T-cell (primary cell): ENCODE measurements at regions not wholly inside any gene's neighbourhood (a gene's known extent, or its start where the extent isn't known, plus 50 kb on each side); places are given as distances from the start of the nearest gene placed in this dataset.

Experiments
- ATAC-seq, 4 experiments: fragments of 200-7000 bp in 3 of 4; fragments of 150-1000 bp in 1 of 4; cut with Tn5 transposase; replicated peaks in 1 of 4; 1 replicate in 3 of 4; 2 replicates in 1 of 4; pipeline ENCODE4 v1.10.0; 2021; ENCODE audit warnings: moderate library complexity in 3 of 4, mild to moderate bottlenecking in 2 of 4, moderate number of reproducible peaks in 1 of 4
- CTCF ChIA-PET, 2 donors: fragments of 300-600 bp; sonication (Branson Sonifier 250); formaldehyde crosslinking; loops; one replicate each; lab custom pipeline; 2022; ENCODE audit warnings: antibody characterized with exemption in 2 of 2; lab: Charles Lee
- POLR2A ChIA-PET, 2 donors: fragments of 300-600 bp; sonication (Branson Sonifier 250); formaldehyde crosslinking; loops; one replicate each; lab custom pipeline; 2022; ENCODE audit warnings: antibody characterized with exemption in 2 of 2; lab: Charles Lee
- DNase-seq, 35 experiments: peaks; one replicate each; pipeline versions ENCODE4 v3.0.0 to v3.0.0-alpha.2; 2013 to 2023
- H3K27ac ChIP-seq: one replicate; pipeline ENCODE4 v1.5.1; 2013; ENCODE audit warnings: low read length
- H3K27me3 ChIP-seq, 2 experiments: replicated peaks in 1 of 2; 1 replicate in 1 of 2; 2 replicates in 1 of 2; pipeline versions ENCODE4 v1.6.1 to v1.7.0; 2013; ENCODE audit warnings: low read length in 1 of 2, mixed read lengths in 1 of 2; ENCODE audit not compliant: control insufficient read depth in 2 of 2, insufficient read depth in 2 of 2; ENCODE audit errors: extremely low read depth in 1 of 2
- H3K36me3 ChIP-seq, 2 donors: 1 replicate in 1 of 2; 2 replicates in 1 of 2; pipeline versions ENCODE4 v1.6.1 to v1.7.0; 2013; ENCODE audit warnings: low read length in 1 of 2; ENCODE audit not compliant: control insufficient read depth in 2 of 2, insufficient read depth in 1 of 2; ENCODE audit errors: extremely low read depth in 1 of 2
- H3K4me1 ChIP-seq, 2 experiments: 1 replicate in 1 of 2; 2 replicates in 1 of 2; pipeline versions ENCODE4 v1.6.1 to v1.7.0; 2013; ENCODE audit warnings: low read length in 2 of 2, mixed read lengths in 1 of 2; ENCODE audit not compliant: insufficient read depth in 2 of 2, control insufficient read depth in 1 of 2; ENCODE audit errors: extremely low read depth in 1 of 2
- H3K4me3 ChIP-seq, 2 donors: 1 replicate in 1 of 2; 2 replicates in 1 of 2; pipeline versions ENCODE4 v1.5.1 to v1.7.0; 2013; ENCODE audit warnings: mild to moderate bottlenecking in 2 of 2, low read length in 1 of 2, moderate library complexity in 1 of 2; ENCODE audit not compliant: control insufficient read depth in 1 of 2; ENCODE audit errors: extremely low read depth in 1 of 2
- H3K9me3 ChIP-seq: 2 replicates; pipeline ENCODE4 v1.7.0; 2013
- H3K27ac Mint-ChIP-seq, 2 donors: one replicate each; pipeline ENCODE4 v1.8.0; 2020 to 2021; ENCODE audit warnings: mild to moderate bottlenecking in 2 of 2, mixed read lengths in 2 of 2
- H3K27me3 Mint-ChIP-seq, 2 donors: one replicate each; pipeline ENCODE4 v1.8.0; 2021 to 2022; ENCODE audit warnings: mixed read lengths in 2 of 2
- H3K36me3 Mint-ChIP-seq: one replicate; pipeline ENCODE4 v1.8.0; 2021; ENCODE audit warnings: mixed read lengths
- H3K4me1 Mint-ChIP-seq, 3 donors: one replicate each; pipeline ENCODE4 v1.8.0; 2020 to 2022; ENCODE audit warnings: mixed read lengths in 3 of 3, mild to moderate bottlenecking in 1 of 3
- H3K4me3 Mint-ChIP-seq, 3 donors: one replicate each; pipeline ENCODE4 v1.8.0; 2020 to 2022; ENCODE audit warnings: mild to moderate bottlenecking in 3 of 3, mixed read lengths in 3 of 3, moderate library complexity in 3 of 3
- H3K9me3 Mint-ChIP-seq, 3 donors: one replicate each; pipeline ENCODE4 v1.8.0; 2020 to 2022; ENCODE audit warnings: mixed read lengths in 3 of 3
- WGBS: methylation state at CpG from one replicate; pipeline ENCODE4 v1.1.5; 2013; ENCODE audit warnings: missing lambda C conversion rate; ENCODE audit not compliant: insufficient coverage; 5-methylcytosine and 5-hydroxymethylcytosine counted together

DNA sequence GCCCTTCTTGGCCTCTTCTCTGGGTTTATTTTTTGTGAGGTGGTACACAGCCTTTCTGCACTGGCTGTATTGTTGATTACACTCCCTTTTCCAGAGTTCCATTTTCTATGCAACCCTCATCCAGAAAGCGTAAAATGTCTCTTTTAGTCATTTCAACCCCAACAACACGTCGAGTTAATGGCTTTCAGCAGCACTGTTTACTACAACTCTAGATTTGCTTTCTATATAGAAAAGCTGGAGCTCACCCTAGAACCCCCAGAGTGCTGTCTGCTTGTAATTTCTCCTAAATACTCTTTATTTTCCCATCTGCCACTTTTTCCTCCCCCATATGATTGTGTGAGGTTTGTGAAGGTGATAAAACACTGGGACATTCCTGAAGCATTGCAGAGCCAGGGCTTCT lies 148.9 kb upstream of the TMTC4 start:
- Histone ChIP-seq H3K9me3 (no peaks in the 10 kb centered on the region), H3K36me3 (no peaks in the 10 kb centered on the region), H3K27me3 (peaks cover 2 to 4% of the 10 kb centered on the region in 2 experiments), H3K27ac (no peak overlapping the region), H3K4me1 (no peaks in the 10 kb centered on the region), H3K4me3 (no peak overlapping the region)
- ChIA-PET CTCF (no interaction called here), POLR2A (no interaction called here)
- peaks cover 0 to 1% (median 0%) of the 10 kb centered on the region in 3 donors for H3K9me3 Mint-ChIP-seq
- ATAC-seq: no peak
- no peaks in the 10 kb centered on the region for H3K4me1 Mint-ChIP-seq
- no peak for DNase-seq
- 80% methylated on average over 1 of the region's 3 CpGs for WGBS
- peaks cover 14 to 19% of the 10 kb centered on the region in 2 donors for H3K27me3 Mint-ChIP-seq
- no peak overlapping the region for H3K4me3 Mint-ChIP-seq
- no peaks in the 10 kb centered on the region for H3K36me3 Mint-ChIP-seq
- no peak overlapping the region for H3K27ac Mint-ChIP-seq

DNA sequence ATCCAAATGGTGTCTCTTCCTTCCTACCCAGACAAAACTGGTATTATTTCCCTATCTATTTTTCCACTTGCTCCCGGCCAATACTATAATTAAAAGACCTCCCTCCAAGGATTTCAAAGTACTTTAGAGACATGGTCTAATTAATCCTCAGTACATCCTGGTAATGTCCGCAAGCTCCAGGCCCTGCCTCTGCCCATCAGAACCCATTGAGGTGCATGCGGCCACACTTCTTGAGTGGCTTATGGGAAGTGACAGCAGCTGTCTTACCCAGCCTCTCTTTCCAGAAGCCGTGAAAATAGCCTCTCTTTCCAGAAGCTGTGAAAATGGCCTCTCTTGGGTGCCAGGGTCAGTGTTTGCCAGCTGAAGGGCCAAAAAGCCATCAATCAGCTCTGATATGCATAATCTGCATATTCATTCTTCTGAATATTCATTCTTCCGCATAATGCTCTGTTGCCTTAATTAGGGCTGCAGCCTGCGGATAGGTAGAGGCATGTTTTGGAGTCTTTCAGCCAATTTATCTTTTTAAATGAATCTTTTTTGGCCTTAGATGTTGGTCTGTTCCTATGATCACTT lies 148.4 kb upstream of the TMTC4 start:
- H3K27me3 Mint-ChIP-seq: peaks cover 15 to 24% of the 10 kb centered on the region in 2 donors
- H3K4me1 ChIP-seq: no peaks in the 10 kb centered on the region
- ChIA-PET CTCF (no interaction called here), POLR2A (no interaction called here)
- no peak for ATAC-seq
- WGBS: 98% methylated on average over 4 of the region's 6 CpGs
- H3K36me3 ChIP-seq: no peaks in the 10 kb centered on the region
- H3K27ac Mint-ChIP-seq: no peak overlapping the region
- no peaks in the 10 kb centered on the region for H3K4me1 Mint-ChIP-seq
- H3K9me3 Mint-ChIP-seq: peaks cover 0 to 3% (median 1%) of the 10 kb centered on the region in 3 donors
- H3K36me3 Mint-ChIP-seq: no peaks in the 10 kb centered on the region
- H3K27me3 ChIP-seq: peaks cover 2 to 4% of the 10 kb centered on the region in 2 experiments
- H3K9me3 ChIP-seq: no peaks in the 10 kb centered on the region
- no peak for DNase-seq
- no peak overlapping the region for H3K4me3 Mint-ChIP-seq
- H3K4me3 ChIP-seq: no peak overlapping the region
- H3K27ac ChIP-seq: no peak overlapping the region

DNA sequence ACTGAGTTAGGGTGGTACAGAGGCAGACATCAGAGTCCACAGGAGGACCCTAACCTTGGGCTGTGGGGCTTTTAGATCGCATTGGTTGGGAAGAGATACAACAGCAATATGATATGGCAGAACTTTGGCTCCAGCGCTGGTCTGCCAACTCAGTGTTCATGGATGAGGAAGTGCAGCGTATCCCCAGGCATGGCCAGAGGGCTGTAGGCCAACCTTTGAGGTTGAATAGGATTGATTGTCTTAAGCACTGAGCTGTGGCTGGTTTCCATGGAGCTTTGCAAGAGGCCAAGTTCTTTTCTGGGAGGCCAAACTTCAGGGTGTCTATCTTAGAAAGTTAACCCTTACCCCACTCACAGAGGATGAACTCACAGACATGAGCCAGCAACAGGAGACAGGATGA lies 144.1 kb upstream of the TMTC4 start:
- peaks cover 0 to 9% (median 3%) of the 10 kb centered on the region in 3 donors for H3K9me3 Mint-ChIP-seq
- Histone ChIP-seq H3K9me3 (no peaks in the 10 kb centered on the region), H3K4me1 (no peaks in the 10 kb centered on the region), H3K36me3 (no peaks in the 10 kb centered on the region), H3K4me3 (no peak overlapping the region), H3K27me3 (peaks cover 2 to 7% of the 10 kb centered on the region in 2 experiments), H3K27ac (no peak overlapping the region)
- peaks cover 21 to 28% of the 10 kb centered on the region in 2 donors for H3K27me3 Mint-ChIP-seq
- no peaks in the 10 kb centered on the region for H3K36me3 Mint-ChIP-seq
- no peak overlapping the region for H3K4me3 Mint-ChIP-seq
- ChIA-PET CTCF (no interaction called here), POLR2A (no interaction called here)
- no peak overlapping the region for H3K27ac Mint-ChIP-seq
- ATAC-seq: no peak
- DNase-seq: no peak
- no peaks in the 10 kb centered on the region for H3K4me1 Mint-ChIP-seq
- 71% methylated on average over 3 of the region's 3 CpGs for WGBS

DNA sequence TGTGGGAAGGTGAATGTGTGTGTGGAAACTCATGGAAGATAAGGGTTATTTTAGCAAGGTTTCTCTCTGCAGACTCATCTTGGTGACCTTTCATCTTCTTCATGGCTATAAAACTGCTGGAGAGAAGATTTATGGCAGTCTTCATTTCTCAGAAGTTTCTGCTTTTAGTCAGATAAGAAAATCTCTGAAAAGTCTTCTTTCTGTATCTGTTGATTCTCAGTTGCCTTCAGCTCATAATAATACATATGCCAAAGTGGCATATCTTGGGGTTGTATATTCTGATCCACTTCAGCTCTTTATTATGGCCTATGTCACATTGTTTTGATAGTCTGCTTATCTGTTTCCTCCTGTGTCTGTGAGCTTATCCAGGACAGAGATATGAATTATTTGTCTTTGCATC lies 143.3 kb upstream of the TMTC4 start:
- CTCF ChIA-PET: no interaction called here
- H3K27ac Mint-ChIP-seq: no peak overlapping the region

DNA sequence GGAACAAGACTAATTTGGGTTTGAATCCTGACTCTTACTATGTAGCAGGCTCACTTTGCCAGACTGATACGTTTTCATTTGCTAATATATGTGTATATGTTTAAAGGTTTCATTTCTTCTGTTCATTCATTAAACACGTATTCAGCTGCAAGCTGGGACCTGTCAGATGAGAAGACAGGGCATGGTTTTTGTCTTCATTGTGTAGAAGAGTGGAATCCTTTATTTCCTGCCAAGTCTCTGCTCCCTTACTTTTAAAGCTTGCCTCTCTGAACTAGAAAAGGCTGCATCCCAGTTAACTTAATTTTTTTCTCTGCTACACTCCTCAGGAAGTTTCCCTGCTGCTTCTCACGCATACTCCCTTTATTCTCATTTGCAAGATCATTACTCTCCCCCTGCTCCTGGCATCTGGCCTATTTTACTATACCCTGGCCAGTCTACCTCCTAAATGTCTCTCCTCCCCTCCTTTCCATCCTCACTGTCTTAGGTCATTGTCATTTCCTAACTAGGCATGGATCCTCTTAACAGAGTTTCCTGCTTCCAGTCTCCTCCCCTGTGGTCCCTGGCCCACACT lies 141.0 kb upstream of the TMTC4 start:
- Histone ChIP-seq H3K9me3 (no peaks in the 10 kb centered on the region), H3K27me3 (peaks cover 1 to 6% of the 10 kb centered on the region in 2 experiments), H3K36me3 (no peaks in the 10 kb centered on the region), H3K4me3 (no peak overlapping the region), H3K4me1 (no peaks in the 10 kb centered on the region), H3K27ac (no peak overlapping the region)
- no peaks in the 10 kb centered on the region for H3K36me3 Mint-ChIP-seq
- ATAC-seq: no peak
- ChIA-PET CTCF (no interaction called here), POLR2A (no interaction called here)
- no peak for DNase-seq
- no peak overlapping the region for H3K27ac Mint-ChIP-seq
- WGBS: 85% methylated on average over 1 of the region's 3 CpGs
- no peaks in the 10 kb centered on the region for H3K4me1 Mint-ChIP-seq
- H3K27me3 Mint-ChIP-seq: peaks cover 30 to 38% of the 10 kb centered on the region in 2 donors
- peaks cover 0 to 9% (median 3%) of the 10 kb centered on the region in 3 donors for H3K9me3 Mint-ChIP-seq
- no peak overlapping the region for H3K4me3 Mint-ChIP-seq

More for the DNA sequence above, 143.3 kb upstream of the TMTC4 start:
- Mint-ChIP-seq H3K4me1 (no peaks in the 10 kb centered on the region), H3K4me3 (no peak overlapping the region), H3K9me3 (peaks cover 0 to 9% (median 3%) of the 10 kb centered on the region in 3 donors), H3K27me3 (peaks cover 21 to 29% of the 10 kb centered on the region in 2 donors), H3K36me3 (no peaks in the 10 kb centered on the region)
- ATAC-seq (no peak), DNase-seq (no peak)
- Histone ChIP-seq H3K4me3 (no peak overlapping the region), H3K27ac (no peak overlapping the region), H3K27me3 (peaks cover 2 to 5% of the 10 kb centered on the region in 2 experiments), H3K4me1 (no peaks in the 10 kb centered on the region), H3K36me3 (no peaks in the 10 kb centered on the region), H3K9me3 (no peaks in the 10 kb centered on the region)
- POLR2A ChIA-PET: no interaction called here

DNA sequence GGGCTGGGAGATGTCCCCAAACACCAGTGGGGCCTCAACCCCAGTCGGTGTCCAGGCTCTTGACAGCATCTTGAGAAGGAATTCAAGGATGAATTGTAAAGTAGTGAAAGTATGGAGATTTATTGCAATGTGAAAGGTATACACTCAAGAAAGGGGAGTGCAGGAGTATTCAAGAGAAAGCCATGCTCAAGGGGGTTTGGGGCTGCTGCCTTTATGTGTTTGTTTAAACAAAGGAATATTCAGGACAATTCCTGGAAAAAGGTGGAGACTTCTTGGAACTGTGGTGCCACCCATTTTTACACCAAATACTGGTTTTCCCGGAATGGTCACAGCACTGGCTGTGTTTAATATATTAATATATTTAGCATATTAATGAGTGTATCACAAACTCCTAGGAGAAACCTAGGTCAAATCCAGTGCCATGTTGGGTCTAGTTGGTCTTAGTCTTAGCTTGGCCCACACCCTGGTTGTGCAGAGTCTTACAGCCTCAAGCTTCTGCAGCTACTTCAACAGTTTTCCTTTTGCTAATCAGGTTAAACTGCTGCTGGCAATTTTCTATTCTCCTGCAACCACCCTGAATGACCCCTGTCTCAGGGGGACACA lies 138.5 kb upstream of the TMTC4 start:
- H3K4me1 ChIP-seq: no peaks in the 10 kb centered on the region
- no peaks in the 10 kb centered on the region for H3K36me3 Mint-ChIP-seq
- no peak overlapping the region for H3K4me3 Mint-ChIP-seq
- H3K27me3 Mint-ChIP-seq: peaks cover 33 to 41% of the 10 kb centered on the region in 2 donors
- H3K27ac ChIP-seq: no peak overlapping the region
- ChIA-PET CTCF (no interaction called here), POLR2A (no interaction called here)
- no peaks in the 10 kb centered on the region for H3K9me3 ChIP-seq
- no peak for ATAC-seq
- H3K27ac Mint-ChIP-seq: no peak overlapping the region
- H3K36me3 ChIP-seq: no peaks in the 10 kb centered on the region
- H3K27me3 ChIP-seq: peaks cover 0 to 6% of the 10 kb centered on the region in 2 experiments
- no peak for DNase-seq
- no peak overlapping the region for H3K4me3 ChIP-seq
- no peaks in the 10 kb centered on the region for H3K4me1 Mint-ChIP-seq
- 57% methylated on average over 1 of the region's 2 CpGs for WGBS
- peaks cover 0 to 9% (median 0%) of the 10 kb centered on the region in 3 donors for H3K9me3 Mint-ChIP-seq
